GM19023 (cell line): ENCODE measurements at regions not wholly inside any gene's neighbourhood (a gene's known extent, or its start where the extent isn't known, plus 50 kb on each side); places are given as distances from the start of the nearest gene placed in this dataset.

Experiments used
- ATAC-seq: cut with Tn5 transposase; IDR thresholded peaks from one replicate; pipeline ENCODE4 v1.9.1; 2021; ENCODE audit warnings: mild to moderate bottlenecking, moderate library complexity; ENCODE audit not compliant: unreplicated experiment

DNA sequence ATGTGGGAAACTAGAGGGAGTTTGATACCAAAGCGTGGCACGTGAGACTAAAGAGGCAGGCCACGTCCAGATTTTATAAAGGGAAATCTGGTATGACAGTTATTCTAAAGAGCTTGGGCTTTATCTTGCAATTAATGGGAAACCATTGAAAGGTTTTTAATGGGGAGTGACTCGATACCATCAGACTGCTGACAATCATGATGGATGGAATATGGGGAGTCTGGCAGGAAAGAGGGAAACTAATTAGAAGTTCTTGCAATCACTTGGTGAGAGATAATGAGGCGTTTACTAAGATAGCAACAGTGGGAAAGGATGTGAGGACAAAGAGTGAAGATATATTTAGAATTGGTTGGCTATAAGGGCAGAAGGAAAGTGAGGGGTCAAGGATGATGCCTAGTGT, 94.0 kb downstream of the MBL2 start:
- ATAC-seq: no peak

DNA sequence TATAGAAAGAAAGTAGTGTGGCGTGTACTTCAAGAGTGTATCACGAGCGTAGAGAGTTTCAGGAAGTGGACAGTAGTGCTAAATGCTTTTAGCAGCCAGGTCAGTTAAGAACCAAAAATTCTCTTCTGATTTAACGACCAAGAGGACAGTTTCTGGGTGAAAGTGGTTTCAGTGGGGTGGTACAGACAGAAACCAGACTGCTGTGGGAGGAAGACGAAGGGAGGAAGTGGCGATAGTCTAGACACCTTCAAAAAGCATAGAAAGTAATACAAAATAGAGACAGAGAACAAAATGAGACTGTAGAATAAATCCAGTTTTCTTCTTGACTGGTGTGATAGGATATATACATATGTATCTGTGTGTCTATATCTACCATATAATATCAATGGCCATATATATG, 93.5 kb downstream of the MBL2 start:
- no peak for ATAC-seq

DNA sequence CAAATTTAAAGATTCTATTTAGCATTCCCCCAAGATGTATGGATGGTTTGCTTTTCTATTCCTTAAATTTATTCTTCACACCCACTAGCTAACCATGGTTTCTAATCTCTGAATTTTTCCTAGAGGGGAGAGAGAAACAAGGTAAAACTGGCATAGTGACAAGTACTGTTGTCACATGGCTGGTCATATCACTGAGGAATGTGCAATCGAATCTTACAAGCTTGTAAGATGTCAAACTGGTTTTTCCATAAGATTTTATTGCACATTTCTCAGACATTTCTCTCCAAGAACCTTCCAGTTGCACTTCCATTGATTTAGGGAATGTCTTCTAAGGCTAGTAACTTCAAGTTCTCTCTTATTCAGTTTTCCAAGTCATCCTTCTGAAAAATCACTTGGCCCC, 89.8 kb downstream of the MBL2 start:
- ATAC-seq: no peak

DNA sequence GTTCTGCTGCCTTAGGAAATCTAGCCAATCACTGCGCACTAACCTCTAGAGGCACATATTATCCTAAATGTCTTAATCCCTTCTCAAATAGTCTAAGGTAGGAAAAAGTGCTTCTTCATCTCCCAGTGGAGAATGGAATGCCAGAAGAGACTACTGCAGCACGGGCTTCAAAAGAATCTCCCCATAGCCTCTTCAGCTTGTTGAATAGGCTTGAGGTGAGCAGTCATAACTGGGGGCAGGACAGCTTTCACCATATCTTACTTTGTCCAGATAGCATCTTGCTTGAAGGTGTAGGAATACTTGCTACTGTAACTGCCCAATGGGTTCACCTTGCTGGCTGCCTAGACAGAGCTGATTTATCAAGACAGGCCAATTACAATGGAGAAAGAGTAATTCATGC, 88.8 kb downstream of the MBL2 start:
- ATAC-seq: no peak

- ATAC-seq: no peak
Measured at GRCh38 chr10:52688899-52689298, 83.7 kb downstream of the MBL2 start.

DNA sequence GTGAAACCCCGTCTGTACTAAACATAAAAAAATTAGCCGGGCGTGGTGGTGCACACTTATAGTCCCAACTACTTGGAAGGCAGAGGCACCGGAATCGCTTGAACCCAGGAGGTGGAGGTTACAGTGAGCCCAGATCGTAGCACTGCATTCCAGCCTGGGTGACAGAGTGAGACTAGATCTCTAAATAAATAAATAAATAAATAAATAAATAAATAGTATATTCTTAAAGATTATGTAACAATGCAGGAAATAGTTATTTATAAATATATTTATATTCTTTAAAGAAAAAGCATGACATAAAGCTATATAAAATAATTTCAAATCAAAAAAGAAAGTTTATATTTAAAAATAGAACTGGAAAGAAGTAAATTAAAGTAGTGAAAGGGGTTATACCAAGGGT, 76.4 kb downstream of the MBL2 start:
- no peak for ATAC-seq

DNA sequence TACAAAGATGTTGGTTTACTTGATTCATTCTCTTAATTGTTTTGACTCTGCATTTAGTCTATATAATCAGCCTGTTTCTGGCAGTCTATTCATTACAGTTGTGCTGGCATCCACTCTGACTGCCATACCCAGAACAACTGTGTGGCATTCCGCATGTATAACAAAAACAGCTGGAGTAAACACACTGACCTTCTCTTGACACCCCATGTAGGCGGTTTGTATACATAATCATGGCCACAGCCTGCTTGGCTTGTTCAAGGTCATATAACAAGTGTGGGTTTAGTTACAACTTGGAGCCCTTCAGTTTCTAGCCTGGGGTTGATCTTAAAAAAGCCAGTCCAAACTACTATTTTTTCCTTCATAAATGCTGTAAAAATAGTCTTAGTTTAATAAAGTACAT, 70.9 kb downstream of the MBL2 start:
- ATAC-seq: no peak

GRCh38 chr10:52703451-52703850, 69.1 kb downstream of the MBL2 start:
- no peak for ATAC-seq

GRCh38 chr10:52703898-52704297, 68.7 kb downstream of the MBL2 start:
- ATAC-seq: no peak

GRCh38 chr10:52706332-52707070, 66.1 kb downstream of the MBL2 start:
- ATAC-seq: no peak
